ENCODE measurements at regions not wholly inside any gene's neighbourhood (a gene's known extent, or its start where the extent isn't known, plus 50 kb on each side); places are given as distances from the start of the nearest gene placed in this dataset.

DNA sequence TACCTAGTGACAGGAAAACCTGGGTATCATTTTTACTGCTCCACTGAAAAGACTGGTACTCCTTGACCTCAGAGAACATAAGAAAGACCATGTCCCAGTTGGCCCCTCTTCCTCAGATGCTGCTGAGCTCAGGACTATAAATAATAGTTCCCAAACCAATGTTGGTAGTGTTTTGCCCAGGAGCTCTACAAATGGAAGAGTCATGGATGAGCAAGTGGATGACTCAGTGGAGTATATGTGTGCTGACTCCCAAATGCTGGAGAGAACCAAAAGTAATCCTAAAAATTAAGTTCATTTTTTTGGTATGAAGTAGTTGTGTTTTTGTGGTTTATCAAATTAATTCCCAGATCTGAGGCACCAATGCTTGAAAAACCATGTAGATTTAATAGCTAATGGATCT lies 482.0 kb downstream of the KCNA4 start:
- Mint-ChIP-seq H3K4me1 (peaks cover 21% of the 10 kb centered on the region), H3K4me3 (no peak overlapping the region), H3K36me3 (ENCODE audit: low read depth) (no peaks in the 10 kb centered on the region), H3K27ac (ENCODE audit: unreplicated experiment) (no peak overlapping the region), H3K9me3 (peaks cover 2% of the 10 kb centered on the region), H3K27me3 (ENCODE audit: low read depth) (no peaks in the 10 kb centered on the region)
- TF ChIP-seq, protein P1, sequence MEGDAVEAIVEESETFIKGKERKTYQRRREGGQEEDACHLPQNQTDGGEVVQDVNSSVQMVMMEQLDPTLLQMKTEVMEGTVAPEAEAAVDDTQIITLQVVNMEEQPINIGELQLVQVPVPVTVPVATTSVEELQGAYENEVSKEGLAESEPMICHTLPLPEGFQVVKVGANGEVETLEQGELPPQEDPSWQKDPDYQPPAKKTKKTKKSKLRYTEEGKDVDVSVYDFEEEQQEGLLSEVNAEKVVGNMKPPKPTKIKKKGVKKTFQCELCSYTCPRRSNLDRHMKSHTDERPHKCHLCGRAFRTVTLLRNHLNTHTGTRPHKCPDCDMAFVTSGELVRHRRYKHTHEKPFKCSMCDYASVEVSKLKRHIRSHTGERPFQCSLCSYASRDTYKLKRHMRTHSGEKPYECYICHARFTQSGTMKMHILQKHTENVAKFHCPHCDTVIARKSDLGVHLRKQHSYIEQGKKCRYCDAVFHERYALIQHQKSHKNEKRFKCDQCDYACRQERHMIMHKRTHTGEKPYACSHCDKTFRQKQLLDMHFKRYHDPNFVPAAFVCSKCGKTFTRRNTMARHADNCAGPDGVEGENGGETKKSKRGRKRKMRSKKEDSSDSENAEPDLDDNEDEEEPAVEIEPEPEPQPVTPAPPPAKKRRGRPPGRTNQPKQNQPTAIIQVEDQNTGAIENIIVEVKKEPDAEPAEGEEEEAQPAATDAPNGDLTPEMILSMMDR (conservative IDR thresholded peaks at IDR 0.05), result no peak
- DNase-seq (ENCODE audit: low read depth, low spot score), result no peak

DNA sequence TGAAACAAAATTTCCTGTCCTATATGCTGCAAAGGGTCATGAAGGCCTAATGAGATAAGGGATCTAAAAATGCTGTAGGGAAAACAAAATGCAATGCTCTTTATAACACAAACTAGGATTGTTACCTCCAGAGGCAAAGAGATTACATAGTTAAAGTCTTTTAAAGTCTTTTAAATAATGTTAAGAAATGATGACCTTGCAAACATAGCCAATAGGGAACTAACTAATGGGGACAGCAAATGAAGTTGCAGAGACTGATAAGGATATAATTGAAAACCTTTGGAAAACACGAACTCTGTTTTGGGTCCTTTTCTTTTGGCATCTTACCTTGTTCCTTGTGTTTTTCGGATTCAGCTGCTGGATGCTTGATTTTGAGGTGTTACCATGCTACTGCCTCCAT lies 485.9 kb downstream of the KCNA4 start:
- Mint-ChIP-seq H3K4me1 (no peaks in the 10 kb centered on the region), H3K9me3 (peaks cover 6% of the 10 kb centered on the region), H3K27ac (ENCODE audit: unreplicated experiment) (no peak overlapping the region), H3K36me3 (ENCODE audit: low read depth) (no peaks in the 10 kb centered on the region), H3K4me3 (no peak overlapping the region), H3K27me3 (ENCODE audit: low read depth) (no peaks in the 10 kb centered on the region)
- no peak for DNase-seq (ENCODE audit: low read depth, low spot score)
- TF ChIP-seq, protein P1 (conservative IDR thresholded peaks at IDR 0.05), result no peak

DNA sequence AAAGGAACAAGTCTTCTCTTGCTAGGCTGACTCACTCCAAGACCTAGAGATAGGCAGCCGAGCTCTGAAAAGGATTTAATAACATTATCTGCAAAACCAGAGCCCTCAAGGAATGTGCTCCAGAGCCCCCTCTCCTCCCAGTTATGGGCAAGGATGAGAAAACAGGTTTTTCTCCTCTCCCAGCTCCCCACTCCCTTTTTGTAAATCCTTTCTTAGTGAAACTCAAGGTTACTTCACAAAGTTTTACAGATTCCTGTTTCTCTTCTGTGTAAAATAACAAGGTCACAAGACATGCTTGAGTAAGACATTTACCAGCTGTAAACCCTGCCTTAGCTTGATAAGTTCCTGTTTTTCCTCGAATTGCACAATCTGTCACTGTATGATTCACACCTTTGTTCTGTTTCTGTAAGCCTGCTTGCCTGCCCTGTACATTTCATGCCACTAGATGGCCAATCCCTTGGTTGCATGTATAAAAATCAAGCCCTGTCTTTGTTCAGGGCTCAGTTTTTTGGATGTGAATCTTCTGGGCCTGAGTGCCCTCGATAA lies 489.4 kb downstream of the KCNA4 start:
- no peak for DNase-seq (ENCODE audit: low read depth, low spot score)
- no peak overlapping the region for H3K4me3 Mint-ChIP-seq
- H3K27me3 Mint-ChIP-seq (ENCODE audit: low read depth), result no peaks in the 10 kb centered on the region
- H3K36me3 Mint-ChIP-seq (ENCODE audit: low read depth), result peaks cover 3% of the 10 kb centered on the region
- H3K4me1 Mint-ChIP-seq, result no peaks in the 10 kb centered on the region
- no peak overlapping the region for H3K27ac Mint-ChIP-seq (ENCODE audit: unreplicated experiment)
- TF ChIP-seq, protein P1 (conservative IDR thresholded peaks at IDR 0.05), result peak; percentile 66
- H3K9me3 Mint-ChIP-seq, result peaks cover 9% of the 10 kb centered on the region

DNA sequence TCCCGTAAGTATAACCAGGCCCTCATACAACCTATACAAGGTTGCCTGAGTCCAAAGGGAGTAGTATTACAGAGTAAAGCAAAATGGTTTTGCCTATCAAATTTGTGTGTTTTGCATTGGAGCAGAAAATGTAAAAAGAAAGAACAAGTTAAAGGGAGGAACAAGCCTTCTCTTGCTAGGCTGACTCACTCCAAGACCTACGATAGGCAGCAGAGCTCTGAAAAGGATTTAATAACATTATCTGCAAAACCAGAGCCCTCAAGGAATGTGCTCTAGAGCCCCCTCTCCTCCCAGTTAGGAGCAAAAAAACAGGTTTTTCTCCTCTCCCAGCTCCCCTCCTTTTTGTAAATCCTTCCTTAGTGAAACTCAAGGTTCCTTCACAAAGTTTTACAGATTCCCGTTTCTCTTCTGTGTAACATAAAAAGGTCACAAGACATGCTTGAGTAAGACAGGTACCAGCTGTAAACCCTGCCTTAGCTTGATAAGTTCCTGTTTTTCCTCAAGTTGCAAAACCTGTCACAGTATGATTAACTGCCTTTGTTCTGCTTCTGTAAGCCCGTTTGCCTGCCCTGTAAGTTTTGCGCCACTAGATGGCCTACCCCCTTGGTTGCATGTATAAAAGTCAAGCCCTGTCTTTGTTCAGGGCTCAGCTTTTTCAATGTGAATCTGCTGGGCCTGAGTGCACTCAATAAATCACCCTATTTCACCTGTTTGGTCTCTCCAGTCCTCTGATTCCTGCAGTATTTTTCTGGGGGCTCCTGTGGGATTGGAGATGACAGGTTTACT lies 498.2 kb downstream of the KCNA4 start:
- peaks cover 14% of the 10 kb centered on the region for H3K36me3 Mint-ChIP-seq (ENCODE audit: low read depth)
- no peaks in the 10 kb centered on the region for H3K27me3 Mint-ChIP-seq (ENCODE audit: low read depth)
- no peaks in the 10 kb centered on the region for H3K4me1 Mint-ChIP-seq
- peak overlapping the region; percentile 22 for H3K27ac Mint-ChIP-seq (ENCODE audit: unreplicated experiment)
- TF ChIP-seq, protein P1 (conservative IDR thresholded peaks at IDR 0.05), result peak; percentile 57
- DNase-seq (ENCODE audit: low read depth, low spot score), result no peak
- H3K9me3 Mint-ChIP-seq, result peaks cover 16% of the 10 kb centered on the region
- no peak overlapping the region for H3K4me3 Mint-ChIP-seq

DNA sequence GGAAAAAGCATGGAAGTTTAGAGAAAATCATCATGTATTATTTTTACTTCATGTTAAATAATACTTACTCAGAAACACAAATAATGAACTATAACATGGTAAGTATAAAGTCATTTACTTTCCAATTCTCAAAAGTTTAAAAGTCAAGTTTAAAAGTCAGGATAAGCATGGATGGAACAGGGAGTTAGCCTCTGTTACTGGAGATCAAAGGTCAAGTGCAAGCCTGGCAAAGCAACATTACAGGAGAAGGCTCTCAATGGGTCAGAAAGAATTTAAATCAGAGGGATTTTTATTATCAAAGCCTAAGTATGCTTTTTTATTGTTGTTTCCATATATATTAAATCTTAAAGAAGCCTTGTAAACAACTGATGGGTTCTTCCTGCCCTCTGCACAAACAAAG lies 505.4 kb downstream of the KCNA4 start:
- H3K9me3 Mint-ChIP-seq, result no peaks in the 10 kb centered on the region
- H3K27me3 Mint-ChIP-seq (ENCODE audit: low read depth), result no peaks in the 10 kb centered on the region
- peak overlapping the region; percentile 3 for H3K27ac Mint-ChIP-seq (ENCODE audit: unreplicated experiment)
- TF ChIP-seq, protein P1 (conservative IDR thresholded peaks at IDR 0.05), result no peak
- no peak overlapping the region for H3K4me3 Mint-ChIP-seq
- DNase-seq (ENCODE audit: low read depth, low spot score), result no peak
- peaks cover 49% of the 10 kb centered on the region for H3K4me1 Mint-ChIP-seq
- peaks cover 5% of the 10 kb centered on the region for H3K36me3 Mint-ChIP-seq (ENCODE audit: low read depth)
